Transverse colon (tissue), 4 donors: ENCODE measurements at regions not wholly inside any gene's neighbourhood (a gene's known extent, or its start where the extent isn't known, plus 50 kb on each side); places are given as distances from the start of the nearest gene placed in this dataset.

Experiments
- DNase-seq: peaks from one replicate; pipeline ENCODE4 v3.0.0-alpha.2; 2019
- H3K27ac ChIP-seq, 4 donors: fragments of 200-600 bp; sonication (generic); 2 replicates each; pipeline ENCODE4 v1.5.1; 2016 to 2018; ENCODE audit warnings: inconsistent platforms in 4 of 4
- H3K27me3 ChIP-seq: fragments of 200-600 bp; sonication (generic); 2 replicates; pipeline ENCODE4 v1.5.1; 2017; ENCODE audit warnings: inconsistent platforms
- H3K36me3 ChIP-seq, 4 donors: fragments of 200-600 bp; sonication (generic); 2 replicates each; pipeline ENCODE4 v1.5.1; 2017 to 2019; ENCODE audit warnings: inconsistent platforms in 4 of 4
- H3K4me1 ChIP-seq, 4 donors: fragments of 200-600 bp; sonication (generic); 2 replicates each; pipeline ENCODE4 v1.5.1; 2017 to 2020; ENCODE audit warnings: inconsistent platforms in 4 of 4
- H3K4me3 ChIP-seq, 4 donors: fragments of 200-600 bp; sonication (generic); 1 replicate in 1 of 4; 2 replicates in 3 of 4; pipeline versions ENCODE4 v1.5.1 to v1.6.1; 2017 to 2019; ENCODE audit warnings: inconsistent platforms in 4 of 4
- H3K9me3 ChIP-seq, 2 donors: fragments of 200-600 bp; sonication (generic); 2 replicates each; pipeline ENCODE4 v1.5.1; 2017 to 2019; ENCODE audit warnings: inconsistent platforms in 2 of 2
- CTCF ChIP-seq, 5 experiments: fragments of 200-600 bp in 3 of 5; fragments of 450-650 bp in 2 of 5; sonication (generic) in 3 of 5; IDR thresholded peaks; 1 replicate in 2 of 5; 2 replicates in 3 of 5; pipeline ENCODE4 v1.5.1; 2016 to 2017; ENCODE audit warnings: antibody characterized with exemption in 5 of 5, inconsistent platforms in 3 of 5, mild to moderate bottlenecking in 2 of 5, moderate library complexity in 1 of 5
- EP300 ChIP-seq: sonication (generic); formaldehyde crosslinking; IDR thresholded peaks from one replicate; pipeline ENCODE4 v1.6.1; 2017; ENCODE audit warnings: antibody characterized with exemption, low read depth
- POLR2A ChIP-seq: fragments of 450-650 bp; IDR thresholded peaks from one replicate; pipeline ENCODE4 v1.6.1; 2016; ENCODE audit warnings: antibody characterized with exemption, mild to moderate bottlenecking, moderate library complexity
- POLR2AphosphoS5 ChIP-seq, 3 donors: sonication (generic); formaldehyde crosslinking; IDR thresholded peaks; one replicate each; pipeline ENCODE4 v1.6.1; 2016; ENCODE audit warnings: antibody characterized with exemption in 3 of 3
- WGBS, 2 donors: methylation state at CpG; one replicate each; pipeline ENCODE4 v1.1.5; 2018; ENCODE audit warnings: low coverage in 1 of 2; 5-methylcytosine and 5-hydroxymethylcytosine counted together
- in situ Hi-C, 4 donors: fragments of 200-750 bp; cut with MboI; loops; one replicate each; pipeline versions ENCODE4 v1.15.0 to v1.15.1; 2017; ENCODE audit warnings: low sequenced_read_pairs in 3 of 4, low pct_ligation_motif_present in 1 of 4, low pct_unique_long_range_greater_than_20kb in 1 of 4
- intact Hi-C: fragments of 100-400 bp; cut with DNase I; formaldehyde crosslinking; loops from one replicate; pipeline ENCODE4 v1.15.1; 2023; ENCODE audit warnings: low total_unique reads

- no peaks in the 10 kb centered on the region for H3K4me1 ChIP-seq
- no peaks in the 10 kb centered on the region for H3K9me3 ChIP-seq
- no peak overlapping the region for H3K27ac ChIP-seq
- intact Hi-C loops (no loop called here), in situ Hi-C loops (no loop called here)
- H3K36me3 ChIP-seq, result no peaks in the 10 kb centered on the region
- no peaks in the 10 kb centered on the region for H3K27me3 ChIP-seq
- no peak for TF ChIP-seq POLR2A
- TF ChIP-seq EP300, result no peak
- no peak for TF ChIP-seq CTCF (IDR thresholded peaks at IDR 0.05)
- 54 to 69% methylated on average over 2 of the region's 2 CpGs for WGBS, 2 donors
- DNase-seq, result no peak
- H3K4me3 ChIP-seq, result no peak overlapping the region
Observed at GRCh38 chr13:105291987-105292386, 1243.5 kb downstream of the EFNB2 start.

GRCh38 chr13:105290596-105290995, 1244.9 kb downstream of the EFNB2 start:
- Histone ChIP-seq H3K36me3 (no peaks in the 10 kb centered on the region), H3K9me3 (no peaks in the 10 kb centered on the region), H3K4me1 (no peaks in the 10 kb centered on the region), H3K4me3 (no peak overlapping the region), H3K27me3 (no peaks in the 10 kb centered on the region), H3K27ac (no peak overlapping the region)
- WGBS, 2 donors, result 70 to 73% methylated on average over 1 of the region's 1 CpG
- DNase-seq, result no peak
- in situ Hi-C loops (no loop called here), intact Hi-C loops (no loop called here)
- TF ChIP-seq POLR2AphosphoS5 (IDR thresholded peaks at IDR 0.05) (no peak), POLR2A (no peak), EP300 (no peak), CTCF (IDR thresholded peaks at IDR 0.05) (no peak)

GRCh38 chr13:105285526-105285925, 1249.9 kb downstream of the EFNB2 start:
- Histone ChIP-seq H3K27ac (no peak overlapping the region), H3K4me1 (no peaks in the 10 kb centered on the region), H3K36me3 (no peaks in the 10 kb centered on the region), H3K9me3 (no peaks in the 10 kb centered on the region), H3K27me3 (no peaks in the 10 kb centered on the region), H3K4me3 (no peak overlapping the region)
- intact Hi-C loops (no loop called here), in situ Hi-C loops (no loop called here)
- DNase-seq, result no peak
- 83 to 93% methylated on average over 2 of the region's 2 CpGs for WGBS, 2 donors
- TF ChIP-seq POLR2AphosphoS5 (IDR thresholded peaks at IDR 0.05), result no peak
- TF ChIP-seq CTCF (IDR thresholded peaks at IDR 0.05), result no peak
- no peak for TF ChIP-seq POLR2A
- TF ChIP-seq EP300, result no peak

GRCh38 chr13:105282406-105283285, 1252.8 kb downstream of the EFNB2 start:
- no peaks in the 10 kb centered on the region for H3K9me3 ChIP-seq
- no peaks in the 10 kb centered on the region for H3K36me3 ChIP-seq
- H3K4me3 ChIP-seq, result no peak overlapping the region
- WGBS, 2 donors, result 77 to 81% methylated on average over 12 to 14 of the region's 14 CpGs
- TF ChIP-seq POLR2A, result no peak
- no peak for TF ChIP-seq CTCF (IDR thresholded peaks at IDR 0.05)
- TF ChIP-seq POLR2AphosphoS5 (IDR thresholded peaks at IDR 0.05), result no peak
- TF ChIP-seq EP300, result no peak
- no peaks in the 10 kb centered on the region for H3K27me3 ChIP-seq
- in situ Hi-C loops (no loop called here), intact Hi-C loops (no loop called here)
- DNase-seq, result no peak
- no peak overlapping the region for H3K27ac ChIP-seq
- H3K4me1 ChIP-seq, result no peaks in the 10 kb centered on the region
